IMR-90 (cell line): ENCODE measurements at regions not wholly inside any gene's neighbourhood (a gene's known extent, or its start where the extent isn't known, plus 50 kb on each side); places are given as distances from the start of the nearest gene placed in this dataset.
A peak's percentile ranks its signal among the peaks of the same experiment; 100 is the strongest.

Source experiments
- ATAC-seq: fragments of 200-7000 bp; cut with Tn5 transposase; 2 replicates; pipeline ENCODE4 v1.9.1; 2020; ENCODE audit warnings: low read depth, mild to moderate bottlenecking, moderate library complexity
- BruUV-seq: library from RNA; stranded (reverse); fragments of 400-500 nt; replicated peaks from 2 replicates; lab custom pipeline; 2021; lab: Mats Ljungman, UMichigan
- CTCF ChIA-PET: fragments of 300-600 bp; formaldehyde crosslinking; extraction: SDS; loops from one replicate; lab custom pipeline; 2021; ENCODE audit warnings: antibody characterized with exemption; lab: Yijun Ruan, JAX
- POLR2A ChIA-PET: fragments of 300-600 bp; sonication (Branson Sonifier 250); formaldehyde crosslinking; loops from one replicate; lab custom pipeline; 2022; ENCODE audit warnings: antibody characterized with exemption; ENCODE audit not compliant: unreplicated experiment; lab: Charles Lee
- DNase-seq: peaks from one replicate; pipeline ENCODE4 v3.0.0; 2013
- H2AFZ ChIP-seq: replicated peaks from 2 replicates; pipeline ENCODE3; 2013; ENCODE audit warnings: low read length, mild to moderate bottlenecking; ENCODE audit not compliant: poor library complexity
- H2AK5ac ChIP-seq: 2 replicates; pipeline ENCODE4 v1.6.1; 2013; ENCODE audit warnings: low read depth, low read length, inconsistent platforms
- H2AK9ac ChIP-seq: replicated peaks from 2 replicates; pipeline ENCODE3; 2013; ENCODE audit warnings: mild to moderate bottlenecking, low read depth, low read length, moderate library complexity; ENCODE audit not compliant: poor library complexity
- H2BK120ac ChIP-seq: 2 replicates; pipeline ENCODE4 v1.6.1; 2013; ENCODE audit warnings: low read depth, low read length, inconsistent platforms
- H2BK15ac ChIP-seq: 3 replicates; pipeline ENCODE4 v1.6.1; 2013; ENCODE audit warnings: low read depth, low read length, inconsistent platforms
- H2BK20ac ChIP-seq: 2 replicates; pipeline ENCODE4 v1.6.1; 2013; ENCODE audit warnings: low read depth, mild to moderate bottlenecking, inconsistent platforms, low read length, moderate library complexity
- H2BK5ac ChIP-seq: 2 replicates; pipeline ENCODE4 v1.6.1; 2013; ENCODE audit warnings: mild to moderate bottlenecking, low read depth, low read length, inconsistent platforms; ENCODE audit not compliant: poor library complexity, severe bottlenecking
- H3K14ac ChIP-seq: replicated peaks from 2 replicates; pipeline ENCODE4 v1.6.1; 2013; ENCODE audit warnings: low read depth, low read length, inconsistent platforms
- H3K18ac ChIP-seq: 2 replicates; pipeline ENCODE4 v1.6.1; 2013; ENCODE audit warnings: low read depth, low read length, control low read depth
- H3K23ac ChIP-seq: 2 replicates; pipeline ENCODE4 v1.6.1; 2013; ENCODE audit warnings: low read depth, low read length, inconsistent platforms
- H3K27ac ChIP-seq: 2 replicates; pipeline ENCODE4 v1.5.1; 2013; ENCODE audit warnings: mild to moderate bottlenecking, control low read depth, low read length; ENCODE audit not compliant: insufficient read depth
- H3K27me3 ChIP-seq: 2 replicates; pipeline ENCODE4 v1.6.1; 2013; ENCODE audit warnings: low read length; ENCODE audit not compliant: control insufficient read depth, insufficient read depth
- H3K36me3 ChIP-seq: 2 replicates; pipeline ENCODE4 v1.6.1; 2013; ENCODE audit warnings: low read length, mixed read lengths; ENCODE audit not compliant: control insufficient read depth, insufficient read depth
- H3K4ac ChIP-seq: 2 replicates; pipeline ENCODE4 v1.6.1; 2013; ENCODE audit warnings: low read depth, low read length, inconsistent platforms
- H3K4me1 ChIP-seq: 2 replicates; pipeline ENCODE4 v1.6.1; 2013; ENCODE audit warnings: low read length, mixed read lengths; ENCODE audit not compliant: control insufficient read depth, insufficient read depth
- H3K4me2 ChIP-seq: 2 replicates; pipeline ENCODE4 v1.6.1; 2013; ENCODE audit warnings: low read depth, mild to moderate bottlenecking, control low read depth, low read length, moderate library complexity
- H3K4me3 ChIP-seq: 2 replicates; pipeline ENCODE4 v1.5.1; 2013; ENCODE audit warnings: low read depth, mild to moderate bottlenecking, control low read depth, low read length, moderate library complexity; ENCODE audit not compliant: insufficient read depth
- H3K56ac ChIP-seq: 2 replicates; pipeline ENCODE4 v1.6.1; 2013; ENCODE audit warnings: low read length, inconsistent platforms; ENCODE audit not compliant: insufficient read depth; ENCODE audit errors: extremely low read depth
- H3K79me1 ChIP-seq, 2 experiments: 2 replicates each; pipeline ENCODE4 v1.6.1; 2013; ENCODE audit warnings: low read length in 2 of 2, inconsistent platforms in 1 of 2, low read depth in 1 of 2
- H3K9ac ChIP-seq: 2 replicates; pipeline ENCODE4 v1.6.1; 2013; ENCODE audit warnings: low read depth, low read length, control low read depth
- H3K9me1 ChIP-seq: 2 replicates; pipeline ENCODE4 v1.6.1; 2013; ENCODE audit warnings: low read length, inconsistent platforms; ENCODE audit not compliant: insufficient read depth
- H3K9me3 ChIP-seq: 2 replicates; pipeline ENCODE4 v1.6.1; 2013; ENCODE audit warnings: low read length; ENCODE audit not compliant: control insufficient read depth, insufficient read depth
- H4K20me1 ChIP-seq: 2 replicates; pipeline ENCODE4 v1.6.1; 2013; ENCODE audit warnings: low read length, inconsistent platforms; ENCODE audit not compliant: insufficient read depth
- H4K5ac ChIP-seq: 2 replicates; pipeline ENCODE4 v1.6.1; 2013; ENCODE audit warnings: mild to moderate bottlenecking, low read depth, low read length, control low read depth
- H4K8ac ChIP-seq, 2 experiments: 2 replicates each; pipeline ENCODE4 v1.6.1; 2013; ENCODE audit warnings: low read depth in 2 of 2, low read length in 2 of 2, control low read depth in 1 of 2, inconsistent platforms in 1 of 2
- H4K91ac ChIP-seq: 2 replicates; pipeline ENCODE4 v1.6.1; 2013; ENCODE audit warnings: low read depth, low read length, inconsistent platforms; ENCODE audit not compliant: insufficient read depth
- MXI1 ChIP-seq: IDR thresholded peaks from 2 replicates; pipeline ENCODE4 v1.6.1; 2012; ENCODE audit warnings: low read depth, mild to moderate bottlenecking, low read length, moderate library complexity, borderline replicate concordance
- RCOR1 ChIP-seq: IDR thresholded peaks from 2 replicates; pipeline ENCODE4 v1.6.1; 2012; ENCODE audit warnings: mild to moderate bottlenecking, low read length, improper control_type of control experiment; ENCODE audit not compliant: insufficient replicate concordance
- RFX5 ChIP-seq: IDR thresholded peaks from 2 replicates; pipeline ENCODE4 v1.8.0; 2012; ENCODE audit warnings: low read depth, mild to moderate bottlenecking, low read length, moderate library complexity
- WGBS, 2 experiments: methylation state at CpG; one replicate each; pipeline versions ENCODE4 v1.1.5 to v1.1.7; 2013; ENCODE audit warnings: missing lambda C conversion rate in 2 of 2; ENCODE audit not compliant: insufficient read length in 1 of 2; ENCODE audit errors: extremely low coverage in 2 of 2; 5-methylcytosine and 5-hydroxymethylcytosine counted together
- dilution Hi-C: fragments of 300-500 bp; cut with HindIII; formaldehyde crosslinking; loops from one replicate; pipeline ENCODE4 v1.14.3; 2018; ENCODE audit warnings: low sequenced_read_pairs; ENCODE audit not compliant: unreplicated experiment
- in situ Hi-C: fragments of 300-500 bp; cut with MboI; formaldehyde crosslinking; loops from 3 replicates; pipeline ENCODE4 v1.14.3; 2019; ENCODE audit warnings: low sequenced_read_pairs, inconsistent platforms, mixed read lengths
- intact Hi-C: fragments of 100-400 bp; cut with micrococcal nuclease; formaldehyde crosslinking; loops from 2 replicates; pipeline ENCODE4 v1.10.0; 2022
- TF ChIP-seq, protein P1 (sequence below): fragments of 150-350 bp; IDR thresholded peaks from 2 replicates; pipeline ENCODE4 v1.6.1; 2017; ENCODE audit warnings: mild to moderate bottlenecking, antibody characterized with exemption, low read length, low read depth
- TF ChIP-seq, protein P2 (sequence below): fragments of 150-350 bp; IDR thresholded peaks from 2 replicates; pipeline ENCODE4 v1.6.1; 2016; ENCODE audit warnings: low read depth, mild to moderate bottlenecking, low read length, moderate library complexity, borderline replicate concordance

- peaks cover 3% of the 10 kb centered on the region; the same call in 1 of the 2 replicates for H3K9me3 ChIP-seq
- H3K79me1 ChIP-seq = no peaks in the 10 kb centered on the region
- no peak overlapping the region for H3K4me3 ChIP-seq
- H3K9ac ChIP-seq = no peak overlapping the region
- H2BK15ac ChIP-seq = no peak overlapping the region
- H3K23ac ChIP-seq = no peak overlapping the region
- no peak overlapping the region for H2AFZ ChIP-seq
- no peaks in the 10 kb centered on the region for H3K27me3 ChIP-seq
- WGBS, 2 experiments = no CpG with 5 or more reads among the region's 2 CpGs
- no peaks in the 10 kb centered on the region for H3K36me3 ChIP-seq
- TF ChIP-seq, protein P1, sequence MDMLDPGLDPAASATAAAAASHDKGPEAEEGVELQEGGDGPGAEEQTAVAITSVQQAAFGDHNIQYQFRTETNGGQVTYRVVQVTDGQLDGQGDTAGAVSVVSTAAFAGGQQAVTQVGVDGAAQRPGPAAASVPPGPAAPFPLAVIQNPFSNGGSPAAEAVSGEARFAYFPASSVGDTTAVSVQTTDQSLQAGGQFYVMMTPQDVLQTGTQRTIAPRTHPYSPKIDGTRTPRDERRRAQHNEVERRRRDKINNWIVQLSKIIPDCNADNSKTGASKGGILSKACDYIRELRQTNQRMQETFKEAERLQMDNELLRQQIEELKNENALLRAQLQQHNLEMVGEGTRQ = no peak
- TF ChIP-seq, protein P2, sequence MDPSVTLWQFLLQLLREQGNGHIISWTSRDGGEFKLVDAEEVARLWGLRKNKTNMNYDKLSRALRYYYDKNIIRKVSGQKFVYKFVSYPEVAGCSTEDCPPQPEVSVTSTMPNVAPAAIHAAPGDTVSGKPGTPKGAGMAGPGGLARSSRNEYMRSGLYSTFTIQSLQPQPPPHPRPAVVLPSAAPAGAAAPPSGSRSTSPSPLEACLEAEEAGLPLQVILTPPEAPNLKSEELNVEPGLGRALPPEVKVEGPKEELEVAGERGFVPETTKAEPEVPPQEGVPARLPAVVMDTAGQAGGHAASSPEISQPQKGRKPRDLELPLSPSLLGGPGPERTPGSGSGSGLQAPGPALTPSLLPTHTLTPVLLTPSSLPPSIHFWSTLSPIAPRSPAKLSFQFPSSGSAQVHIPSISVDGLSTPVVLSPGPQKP = no peak
- TF ChIP-seq RFX5 = no peak
- TF ChIP-seq RCOR1 = no peak
- no peak for TF ChIP-seq MXI1
- BruUV-seq = no TSS peak
- H3K9me1 ChIP-seq = 0 out of 2 replicates have a peak, but pooled peaks cover 3% of the 10 kb centered on the region
- no peaks in the 10 kb centered on the region for H4K20me1 ChIP-seq
- H3K4me1 ChIP-seq = no peaks in the 10 kb centered on the region
- no peak overlapping the region; the same call in 1 of the 2 replicates for H3K18ac ChIP-seq
- peak overlapping the region; percentile 83 for H2BK120ac ChIP-seq
- H3K4me2 ChIP-seq = no peak overlapping the region
- H3K27ac ChIP-seq = no peak overlapping the region
- H3K56ac ChIP-seq = no peak overlapping the region
- dilution Hi-C loops = no loop called here
- H2BK20ac ChIP-seq = peak overlapping the region; percentile 60; the same call in 1 of the 2 replicates
- H4K91ac ChIP-seq = no peak overlapping the region
- CTCF ChIA-PET = no interaction called here
- ATAC-seq = no peak
- peak overlapping the region; percentile 16; the same call in 1 of the 2 replicates for H3K4ac ChIP-seq
- no peak overlapping the region for H3K14ac ChIP-seq
- no peak overlapping the region for H2BK5ac ChIP-seq
- in situ Hi-C loops = no loop called here
- DNase-seq = no peak
- no peak overlapping the region for H4K5ac ChIP-seq
- POLR2A ChIA-PET = no interaction called here
- intact Hi-C loops = loop anchor here (5.0 kb wide), 1 partner anchor 100 kb away; no protein-coding TSS in a partner anchor
- no peak overlapping the region for H2AK5ac ChIP-seq
- no peak overlapping the region for H2AK9ac ChIP-seq
- no peak overlapping the region for H4K8ac ChIP-seq
These were observed 274.3 kb upstream of the ANKRD55 start for GRCh38 chr5:56507351-56507930.
